GM23338 (cell line): ENCODE measurements at regions not wholly inside any gene's neighbourhood (a gene's known extent, or its start where the extent isn't known, plus 50 kb on each side); places are given as distances from the start of the nearest gene placed in this dataset.

Source experiments
- CREB1 ChIP-seq: fragments of 250-450 bp; sonication (Bioruptor Pico); IDR thresholded peaks from 2 replicates; pipeline ENCODE4 v1.5.0; 2020; ENCODE audit warnings: low read depth, mild to moderate bottlenecking, moderate library complexity
- EZH2 ChIP-seq: fragments of 200-600 bp; sonication (generic); IDR thresholded peaks from one replicate; pipeline ENCODE4 v1.8.0; 2017; ENCODE audit warnings: antibody characterized with exemption, mild to moderate bottlenecking, low read depth; ENCODE audit not compliant: unreplicated experiment
- EZH2phosphoT487 ChIP-seq: fragments of 200-600 bp; sonication (generic); IDR thresholded peaks from one replicate; pipeline ENCODE4 v1.8.1; 2018; ENCODE audit warnings: antibody characterized with exemption; ENCODE audit not compliant: unreplicated experiment
- JUNB ChIP-seq: IDR thresholded peaks from one replicate; pipeline ENCODE4 v1.6.1; 2016; ENCODE audit warnings: antibody characterized with exemption; ENCODE audit not compliant: unreplicated experiment
- POLR2AphosphoS5 ChIP-seq: IDR thresholded peaks from 2 replicates; pipeline ENCODE4 v1.6.1; 2016; ENCODE audit warnings: antibody characterized with exemption, low read depth
- ZNF331 ChIP-seq: fragments of 250-450 bp; sonication (Bioruptor Pico); IDR thresholded peaks from 2 replicates; pipeline ENCODE4 v1.5.0; 2020; ENCODE audit warnings: low read depth, mild to moderate bottlenecking, moderate library complexity
- TF ChIP-seq, protein P1 (sequence below), 2 experiments: fragments of 200-600 bp in 1 of 2; sonication (generic) in 1 of 2; conservative IDR thresholded peaks; 2 replicates each; pipeline versions ENCODE4 v1.5.1 to v1.6.1; 2016 to 2017; ENCODE audit warnings: antibody characterized with exemption in 2 of 2, low read depth in 2 of 2, mild to moderate bottlenecking in 2 of 2, moderate library complexity in 1 of 2
- TF ChIP-seq, protein P2 (sequence below): IDR thresholded peaks from one replicate; pipeline ENCODE4 v1.6.1; 2018; ENCODE audit warnings: antibody characterized with exemption; ENCODE audit not compliant: unreplicated experiment

DNA sequence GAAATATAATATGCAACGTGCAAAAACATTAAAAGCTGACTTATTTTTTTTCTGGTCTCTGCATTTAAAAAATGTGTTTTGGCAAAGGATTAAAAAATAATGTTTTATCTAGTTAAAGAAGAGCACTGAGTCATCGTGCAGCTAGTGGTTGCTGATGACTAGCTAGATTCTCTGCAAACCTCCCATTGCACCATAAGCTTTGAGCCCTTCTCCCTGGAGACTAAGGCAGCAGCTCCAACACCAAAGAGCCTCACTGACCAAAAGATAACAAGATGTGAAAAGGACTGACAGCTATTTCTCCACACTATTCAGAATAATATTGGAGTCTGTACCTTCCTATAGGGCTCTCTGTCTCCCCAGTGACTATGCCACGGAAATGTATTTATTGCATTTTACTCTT, 424.3 kb downstream of the SLITRK2 start:
- TF ChIP-seq, protein P1, sequence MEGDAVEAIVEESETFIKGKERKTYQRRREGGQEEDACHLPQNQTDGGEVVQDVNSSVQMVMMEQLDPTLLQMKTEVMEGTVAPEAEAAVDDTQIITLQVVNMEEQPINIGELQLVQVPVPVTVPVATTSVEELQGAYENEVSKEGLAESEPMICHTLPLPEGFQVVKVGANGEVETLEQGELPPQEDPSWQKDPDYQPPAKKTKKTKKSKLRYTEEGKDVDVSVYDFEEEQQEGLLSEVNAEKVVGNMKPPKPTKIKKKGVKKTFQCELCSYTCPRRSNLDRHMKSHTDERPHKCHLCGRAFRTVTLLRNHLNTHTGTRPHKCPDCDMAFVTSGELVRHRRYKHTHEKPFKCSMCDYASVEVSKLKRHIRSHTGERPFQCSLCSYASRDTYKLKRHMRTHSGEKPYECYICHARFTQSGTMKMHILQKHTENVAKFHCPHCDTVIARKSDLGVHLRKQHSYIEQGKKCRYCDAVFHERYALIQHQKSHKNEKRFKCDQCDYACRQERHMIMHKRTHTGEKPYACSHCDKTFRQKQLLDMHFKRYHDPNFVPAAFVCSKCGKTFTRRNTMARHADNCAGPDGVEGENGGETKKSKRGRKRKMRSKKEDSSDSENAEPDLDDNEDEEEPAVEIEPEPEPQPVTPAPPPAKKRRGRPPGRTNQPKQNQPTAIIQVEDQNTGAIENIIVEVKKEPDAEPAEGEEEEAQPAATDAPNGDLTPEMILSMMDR (conservative IDR thresholded peaks at IDR 0.05; ENCODE audit: low read depth in 2 of 2) = no peak
- TF ChIP-seq, protein P2, sequence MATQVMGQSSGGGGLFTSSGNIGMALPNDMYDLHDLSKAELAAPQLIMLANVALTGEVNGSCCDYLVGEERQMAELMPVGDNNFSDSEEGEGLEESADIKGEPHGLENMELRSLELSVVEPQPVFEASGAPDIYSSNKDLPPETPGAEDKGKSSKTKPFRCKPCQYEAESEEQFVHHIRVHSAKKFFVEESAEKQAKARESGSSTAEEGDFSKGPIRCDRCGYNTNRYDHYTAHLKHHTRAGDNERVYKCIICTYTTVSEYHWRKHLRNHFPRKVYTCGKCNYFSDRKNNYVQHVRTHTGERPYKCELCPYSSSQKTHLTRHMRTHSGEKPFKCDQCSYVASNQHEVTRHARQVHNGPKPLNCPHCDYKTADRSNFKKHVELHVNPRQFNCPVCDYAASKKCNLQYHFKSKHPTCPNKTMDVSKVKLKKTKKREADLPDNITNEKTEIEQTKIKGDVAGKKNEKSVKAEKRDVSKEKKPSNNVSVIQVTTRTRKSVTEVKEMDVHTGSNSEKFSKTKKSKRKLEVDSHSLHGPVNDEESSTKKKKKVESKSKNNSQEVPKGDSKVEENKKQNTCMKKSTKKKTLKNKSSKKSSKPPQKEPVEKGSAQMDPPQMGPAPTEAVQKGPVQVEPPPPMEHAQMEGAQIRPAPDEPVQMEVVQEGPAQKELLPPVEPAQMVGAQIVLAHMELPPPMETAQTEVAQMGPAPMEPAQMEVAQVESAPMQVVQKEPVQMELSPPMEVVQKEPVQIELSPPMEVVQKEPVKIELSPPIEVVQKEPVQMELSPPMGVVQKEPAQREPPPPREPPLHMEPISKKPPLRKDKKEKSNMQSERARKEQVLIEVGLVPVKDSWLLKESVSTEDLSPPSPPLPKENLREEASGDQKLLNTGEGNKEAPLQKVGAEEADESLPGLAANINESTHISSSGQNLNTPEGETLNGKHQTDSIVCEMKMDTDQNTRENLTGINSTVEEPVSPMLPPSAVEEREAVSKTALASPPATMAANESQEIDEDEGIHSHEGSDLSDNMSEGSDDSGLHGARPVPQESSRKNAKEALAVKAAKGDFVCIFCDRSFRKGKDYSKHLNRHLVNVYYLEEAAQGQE = no peak
- TF ChIP-seq EZH2 = no peak
- no peak for TF ChIP-seq POLR2AphosphoS5
- TF ChIP-seq CREB1 = no peak
- TF ChIP-seq EZH2phosphoT487 = no peak
- TF ChIP-seq ZNF331 (CRISPR knock-in tag) = no peak
- no peak for TF ChIP-seq JUNB
